ENCODE measurements at regions not wholly inside any gene's neighbourhood (a gene's known extent, or its start where the extent isn't known, plus 50 kb on each side); places are given as distances from the start of the nearest gene placed in this dataset.
A peak's percentile ranks its signal among the peaks of the same experiment; 100 is the strongest.

DNA sequence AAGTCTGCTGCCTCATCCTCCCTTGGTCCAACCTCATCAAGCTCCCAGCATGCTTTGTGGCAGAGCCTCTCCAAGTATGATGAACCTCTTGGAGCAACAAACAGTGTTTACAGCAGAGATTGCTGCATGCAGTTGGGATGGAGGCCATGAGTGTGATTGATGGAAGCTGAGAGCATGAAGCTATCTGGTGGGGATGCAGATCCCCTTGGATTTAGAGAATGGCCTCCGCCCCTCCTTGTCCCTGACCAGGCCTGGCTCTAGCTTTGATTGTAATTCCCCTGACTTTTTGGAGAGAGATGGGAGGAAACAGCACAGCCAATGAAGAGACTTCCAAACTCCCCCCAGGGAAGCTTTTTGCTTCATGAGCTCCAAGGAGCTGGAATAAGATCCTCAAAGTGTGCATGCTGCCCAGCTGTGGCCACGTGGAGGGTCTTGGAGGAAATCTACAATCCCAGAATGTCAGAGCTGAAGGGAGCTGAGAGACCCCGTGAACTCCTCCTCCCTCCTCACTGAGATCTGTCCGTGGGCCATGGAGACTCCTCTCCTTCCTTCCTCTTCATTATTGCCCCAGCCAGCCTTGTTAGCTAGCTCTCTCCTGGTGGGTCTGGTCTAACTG lies 165.3 kb upstream of the USP24 start:
- TF ChIP-seq, protein P1, sequence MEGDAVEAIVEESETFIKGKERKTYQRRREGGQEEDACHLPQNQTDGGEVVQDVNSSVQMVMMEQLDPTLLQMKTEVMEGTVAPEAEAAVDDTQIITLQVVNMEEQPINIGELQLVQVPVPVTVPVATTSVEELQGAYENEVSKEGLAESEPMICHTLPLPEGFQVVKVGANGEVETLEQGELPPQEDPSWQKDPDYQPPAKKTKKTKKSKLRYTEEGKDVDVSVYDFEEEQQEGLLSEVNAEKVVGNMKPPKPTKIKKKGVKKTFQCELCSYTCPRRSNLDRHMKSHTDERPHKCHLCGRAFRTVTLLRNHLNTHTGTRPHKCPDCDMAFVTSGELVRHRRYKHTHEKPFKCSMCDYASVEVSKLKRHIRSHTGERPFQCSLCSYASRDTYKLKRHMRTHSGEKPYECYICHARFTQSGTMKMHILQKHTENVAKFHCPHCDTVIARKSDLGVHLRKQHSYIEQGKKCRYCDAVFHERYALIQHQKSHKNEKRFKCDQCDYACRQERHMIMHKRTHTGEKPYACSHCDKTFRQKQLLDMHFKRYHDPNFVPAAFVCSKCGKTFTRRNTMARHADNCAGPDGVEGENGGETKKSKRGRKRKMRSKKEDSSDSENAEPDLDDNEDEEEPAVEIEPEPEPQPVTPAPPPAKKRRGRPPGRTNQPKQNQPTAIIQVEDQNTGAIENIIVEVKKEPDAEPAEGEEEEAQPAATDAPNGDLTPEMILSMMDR (IDR thresholded peaks at IDR 0.05; ENCODE audit: insufficient read depth, low read depth, low read length), result no peak
- no peak for DNase-seq (ENCODE audit: low read depth)

DNA sequence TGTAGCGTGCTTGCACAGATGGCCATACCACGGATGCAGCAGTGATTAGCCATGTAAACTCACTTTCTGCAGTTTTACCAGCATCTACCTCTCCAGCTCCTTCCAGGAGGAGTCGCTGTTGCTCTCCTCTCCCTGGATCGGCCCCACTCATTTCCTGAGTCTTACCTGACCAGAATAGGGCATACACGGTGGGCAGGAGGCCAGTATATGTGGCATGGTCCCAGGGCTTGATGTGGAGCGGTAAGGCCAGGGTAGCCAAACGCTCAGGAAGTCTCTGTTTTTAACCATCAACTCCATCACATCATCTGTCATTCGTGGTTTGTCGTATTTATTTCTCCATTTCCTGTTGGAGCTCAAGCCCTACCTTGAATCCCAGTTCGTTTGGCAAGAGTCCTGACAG lies 163.4 kb upstream of the USP24 start:
- DNase-seq (ENCODE audit: low read depth), result peak; percentile 34
- TF ChIP-seq, protein P1 (IDR thresholded peaks at IDR 0.05; ENCODE audit: insufficient read depth, low read depth, low read length), result peak; percentile 71
- H3K4me3 ChIP-seq (ENCODE audit: low read depth, low read length), result no peak overlapping the region

More for the DNA sequence above, 165.3 kb upstream of the USP24 start:
- no peak overlapping the region for H3K4me3 ChIP-seq (ENCODE audit: low read depth, low read length)

DNA sequence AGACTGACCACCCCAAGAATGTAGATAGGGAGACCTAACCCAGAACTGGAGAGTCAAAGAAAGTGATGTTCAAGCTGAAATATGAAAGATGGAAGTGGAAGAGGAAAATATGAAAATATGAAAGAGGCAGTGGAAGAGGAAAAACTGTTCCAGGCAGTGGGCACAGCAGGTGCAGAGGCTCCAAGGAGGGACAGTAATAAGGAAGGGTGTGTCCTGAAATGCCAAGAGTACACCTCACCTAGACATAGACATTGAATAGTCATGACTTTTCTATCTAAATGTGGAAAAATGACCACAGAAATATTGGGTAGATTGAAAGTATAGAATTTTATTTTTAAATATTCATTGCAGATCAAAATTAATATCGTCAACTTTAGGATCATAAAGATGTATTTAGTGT lies 161.7 kb upstream of the USP24 start:
- TF ChIP-seq, protein P1 (IDR thresholded peaks at IDR 0.05; ENCODE audit: insufficient read depth, low read depth, low read length), result no peak
- H3K4me3 ChIP-seq (ENCODE audit: low read depth, low read length), result no peak overlapping the region
- no peak for DNase-seq (ENCODE audit: low read depth)

DNA sequence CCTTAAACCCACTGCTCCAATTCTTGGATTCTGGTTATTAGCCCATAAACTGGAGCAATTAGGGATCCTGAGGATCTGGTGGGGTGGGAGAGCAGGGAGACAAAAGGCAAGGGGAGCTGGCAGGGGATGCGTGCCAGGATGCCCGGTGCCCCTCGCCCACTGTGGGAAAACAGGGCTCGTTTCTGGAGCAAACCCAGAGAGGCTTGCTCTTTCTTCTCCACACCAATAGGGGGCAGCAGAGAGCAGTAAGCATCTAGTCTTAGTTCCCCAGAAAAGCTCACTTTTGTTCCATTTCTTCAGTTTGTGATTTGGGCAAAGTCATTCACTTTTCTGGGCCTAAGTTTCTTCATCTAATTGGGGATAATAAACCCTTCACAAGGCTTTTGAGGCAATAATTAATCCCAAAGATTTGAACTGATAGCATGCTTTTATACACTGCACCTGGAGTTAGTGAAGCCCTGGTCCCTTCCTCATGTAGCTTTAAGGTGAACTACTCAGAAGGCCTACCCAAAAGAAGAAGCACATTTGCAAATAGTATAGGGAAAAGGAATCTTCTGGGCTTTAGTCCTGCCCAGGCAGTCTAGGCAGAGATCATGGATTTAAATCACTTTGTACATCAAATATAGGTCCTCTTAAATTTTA lies 160.6 kb upstream of the USP24 start:
- peak; percentile 55 for DNase-seq (ENCODE audit: low read depth)
- H3K4me3 ChIP-seq (ENCODE audit: low read depth, low read length), result no peak overlapping the region
- TF ChIP-seq, protein P1 (IDR thresholded peaks at IDR 0.05; ENCODE audit: insufficient read depth, low read depth, low read length), result peak; percentile 96

DNA sequence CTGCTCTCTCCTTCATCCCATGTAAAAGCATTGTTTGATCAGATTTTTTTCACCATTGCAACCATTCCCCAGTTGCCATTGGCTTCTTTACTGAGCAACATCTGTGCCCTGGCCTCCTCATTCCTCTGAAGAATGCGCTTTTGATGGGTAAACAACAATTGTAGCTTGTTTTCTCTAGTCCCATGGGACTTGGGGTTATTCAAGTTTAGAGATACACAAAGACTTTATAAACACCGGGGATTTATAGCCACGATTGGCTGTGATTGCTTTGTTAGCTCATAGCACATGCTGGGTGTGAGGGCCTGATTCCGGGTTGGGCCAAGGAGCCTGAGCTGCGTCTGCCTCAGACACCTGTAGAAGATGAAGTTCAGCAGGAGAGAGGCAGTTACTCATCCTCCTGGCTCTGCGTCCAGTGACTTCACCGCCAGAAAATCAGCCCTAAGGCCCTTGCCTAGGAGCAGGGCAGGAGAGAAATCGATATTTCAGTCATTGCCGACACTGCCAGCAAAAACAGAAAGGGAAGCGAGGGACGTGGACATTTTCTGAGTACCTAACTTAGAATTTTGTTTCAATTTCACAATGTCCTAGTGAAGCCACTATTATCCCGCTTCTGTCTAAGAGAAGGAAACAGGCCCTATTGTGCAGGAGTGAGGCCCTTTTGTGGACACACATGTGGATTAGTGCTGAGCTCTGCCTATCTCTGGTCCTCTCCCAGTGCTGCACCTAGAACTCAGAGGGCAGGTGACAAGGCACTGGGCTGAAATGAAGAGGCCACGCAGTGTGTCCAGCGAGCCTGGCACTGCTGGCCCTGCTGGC lies 159.8 kb upstream of the USP24 start:
- TF ChIP-seq, protein P1 (IDR thresholded peaks at IDR 0.05; ENCODE audit: insufficient read depth, low read depth, low read length), result no peak
- peak; percentile 43 for DNase-seq (ENCODE audit: low read depth)

DNA sequence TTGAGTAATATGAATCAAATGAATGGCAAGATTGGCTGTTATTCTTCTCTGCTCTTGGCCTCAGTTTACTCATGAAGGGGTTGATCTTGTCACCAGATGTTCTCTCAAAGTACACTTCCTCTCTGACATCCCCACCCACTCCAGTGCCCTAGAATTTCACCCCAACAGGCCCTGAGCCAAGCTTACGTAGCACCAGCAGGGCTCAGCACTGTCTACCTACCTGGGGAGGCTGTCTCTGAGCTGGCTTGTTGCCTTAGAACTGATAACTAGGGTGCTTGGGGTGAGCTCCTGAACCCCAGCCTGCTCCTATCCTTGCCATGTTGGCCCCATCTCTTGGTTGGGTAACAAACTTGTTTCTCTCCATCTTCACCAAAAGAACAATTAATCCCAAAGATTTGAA lies 159.1 kb upstream of the USP24 start:
- TF ChIP-seq, protein P1 (IDR thresholded peaks at IDR 0.05; ENCODE audit: insufficient read depth, low read depth, low read length), result no peak
- DNase-seq (ENCODE audit: low read depth), result no peak
- H3K4me3 ChIP-seq (ENCODE audit: low read depth, low read length), result no peak overlapping the region

More for the DNA sequence above, 159.8 kb upstream of the USP24 start:
- H3K4me3 ChIP-seq (ENCODE audit: low read depth, low read length), result no peak overlapping the region
